Spinal cord (tissue), 9 donors: ENCODE measurements at regions not wholly inside any gene's neighbourhood (a gene's known extent, or its start where the extent isn't known, plus 50 kb on each side); places are given as distances from the start of the nearest gene placed in this dataset.

Experiments used
- DNase-seq, 6 donors: peaks; one replicate each; pipeline versions ENCODE4 v3.0.0 to v3.0.0-alpha.2; 2013 to 2015; ENCODE audit warnings: low spot score in 6 of 6, low read depth in 4 of 6
- H3K27ac ChIP-seq: one replicate; pipeline ENCODE4 v1.5.1; 2013; ENCODE audit warnings: low read depth, low read length, control low read depth
- H3K27me3 ChIP-seq: one replicate; pipeline ENCODE4 v1.6.1; 2013; ENCODE audit warnings: low read length; ENCODE audit not compliant: control insufficient read depth, insufficient read depth
- H3K36me3 ChIP-seq: one replicate; pipeline ENCODE4 v1.6.1; 2013; ENCODE audit warnings: low read length; ENCODE audit not compliant: control insufficient read depth, insufficient read depth
- H3K4me1 ChIP-seq: one replicate; pipeline ENCODE4 v1.6.1; 2013; ENCODE audit warnings: low read length; ENCODE audit not compliant: control insufficient read depth, insufficient read depth
- H3K4me3 ChIP-seq: one replicate; pipeline ENCODE4 v1.5.1; 2013; ENCODE audit warnings: low read depth, low read length, control low read depth
- H3K9me3 ChIP-seq: one replicate; pipeline ENCODE4 v1.6.1; 2013; ENCODE audit warnings: low read length; ENCODE audit not compliant: control insufficient read depth, insufficient read depth
- WGBS: methylation state at CpG from one replicate; pipeline ENCODE4 v1.1.5; 2013; ENCODE audit warnings: missing lambda C conversion rate; ENCODE audit not compliant: insufficient coverage; 5-methylcytosine and 5-hydroxymethylcytosine counted together
- donor health status: healthy.

DNA sequence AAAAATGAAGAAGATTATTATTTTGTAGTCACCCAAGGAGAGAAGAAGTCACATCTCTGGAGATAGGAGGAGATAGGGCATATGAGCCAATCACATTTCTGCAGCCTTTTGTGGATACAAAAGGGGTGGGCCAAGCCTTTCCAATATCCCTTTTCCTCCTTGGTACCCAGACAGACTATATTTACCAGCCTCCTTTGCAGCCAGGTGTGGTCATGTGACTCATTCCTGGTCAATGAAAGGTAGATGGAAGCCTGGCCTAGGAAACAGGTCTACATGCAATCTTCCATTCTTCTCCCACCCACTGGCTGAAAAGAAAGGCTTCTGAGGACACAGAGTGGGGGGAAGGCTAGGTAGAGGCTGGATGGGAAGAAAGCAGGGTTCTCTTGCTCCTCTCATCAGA lies 58.1 kb upstream of the ERG start:
- Histone ChIP-seq H3K27ac (no peak overlapping the region), H3K4me3 (no peak overlapping the region), H3K4me1 (no peaks in the 10 kb centered on the region), H3K36me3 (no peaks in the 10 kb centered on the region), H3K9me3 (no peaks in the 10 kb centered on the region), H3K27me3 (no peaks in the 10 kb centered on the region)
- no peak for DNase-seq

DNA sequence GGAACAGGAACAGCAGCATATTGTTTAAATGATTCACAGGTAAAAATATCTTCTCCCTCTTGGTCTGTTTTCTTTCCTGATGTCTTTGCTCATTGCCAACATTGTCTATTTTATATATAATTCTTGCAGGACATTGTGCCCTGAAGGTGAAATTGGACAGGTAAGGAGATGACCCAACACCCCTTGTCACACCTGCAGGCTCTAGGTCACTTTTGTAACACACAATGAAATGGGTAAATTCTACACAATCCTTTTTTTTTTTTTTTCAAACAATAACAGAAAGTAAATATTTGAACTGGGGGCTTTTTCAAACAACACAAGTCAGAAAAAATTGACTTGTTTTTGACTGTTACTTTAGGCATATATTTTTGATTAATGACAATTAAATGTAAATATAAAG lies 62.9 kb upstream of the ERG start:
- no peaks in the 10 kb centered on the region for H3K27me3 ChIP-seq
- no peak overlapping the region for H3K4me3 ChIP-seq
- no peaks in the 10 kb centered on the region for H3K9me3 ChIP-seq
- no peak for DNase-seq
- no peak overlapping the region for H3K27ac ChIP-seq
- no peaks in the 10 kb centered on the region for H3K36me3 ChIP-seq
- H3K4me1 ChIP-seq, result no peaks in the 10 kb centered on the region

DNA sequence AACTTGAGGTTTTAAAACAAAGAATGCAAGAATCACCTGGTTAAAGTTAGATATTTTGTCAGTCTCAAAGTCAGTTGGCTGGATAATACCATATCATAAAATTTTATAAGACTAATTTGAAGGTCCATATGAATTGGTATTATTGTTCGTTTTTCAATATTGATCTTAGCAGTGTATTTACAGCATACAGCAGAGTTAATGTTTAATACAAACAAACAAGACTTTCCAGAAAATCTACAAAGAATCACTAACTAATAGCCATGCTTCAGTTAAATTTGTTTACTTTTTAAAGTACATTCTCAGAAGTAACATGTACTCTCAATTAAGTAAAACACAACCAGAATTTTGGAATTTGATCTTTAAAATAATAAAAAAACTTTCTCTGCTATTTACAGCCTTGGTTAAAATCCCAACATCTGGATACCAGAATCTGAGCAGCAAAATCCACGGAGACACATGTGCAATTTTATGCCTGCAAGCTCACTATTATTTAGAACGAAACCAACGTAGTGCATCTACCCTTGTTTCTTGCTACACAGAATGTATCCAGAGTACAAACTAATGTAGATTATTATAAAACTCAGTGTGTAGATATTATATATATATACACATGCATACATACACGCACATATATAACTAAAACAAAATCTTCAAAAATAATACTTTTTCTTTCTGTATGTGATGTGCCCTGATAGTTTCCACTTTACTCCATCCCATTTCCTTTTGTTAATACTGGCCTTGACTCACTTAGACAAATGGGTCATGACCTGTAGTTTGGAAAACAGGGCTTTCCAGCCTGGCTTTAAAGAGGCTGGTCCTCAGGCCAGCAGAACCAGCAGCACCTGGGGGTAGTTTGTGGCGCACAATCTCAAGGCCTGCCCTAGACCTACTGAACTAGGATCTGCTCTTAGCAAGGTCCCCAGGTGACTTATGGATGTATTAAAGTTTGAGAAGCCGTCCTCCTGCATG lies 63.6 kb upstream of the ERG start:
- H3K9me3 ChIP-seq, result no peaks in the 10 kb centered on the region
- H3K27ac ChIP-seq, result no peak overlapping the region
- no peak for DNase-seq
- WGBS, result 100% methylated on average over 1 of the region's 7 CpGs
- no peaks in the 10 kb centered on the region for H3K36me3 ChIP-seq
- no peak overlapping the region for H3K4me3 ChIP-seq
- H3K4me1 ChIP-seq, result peaks cover 1% of the 10 kb centered on the region
- H3K27me3 ChIP-seq, result no peaks in the 10 kb centered on the region

DNA sequence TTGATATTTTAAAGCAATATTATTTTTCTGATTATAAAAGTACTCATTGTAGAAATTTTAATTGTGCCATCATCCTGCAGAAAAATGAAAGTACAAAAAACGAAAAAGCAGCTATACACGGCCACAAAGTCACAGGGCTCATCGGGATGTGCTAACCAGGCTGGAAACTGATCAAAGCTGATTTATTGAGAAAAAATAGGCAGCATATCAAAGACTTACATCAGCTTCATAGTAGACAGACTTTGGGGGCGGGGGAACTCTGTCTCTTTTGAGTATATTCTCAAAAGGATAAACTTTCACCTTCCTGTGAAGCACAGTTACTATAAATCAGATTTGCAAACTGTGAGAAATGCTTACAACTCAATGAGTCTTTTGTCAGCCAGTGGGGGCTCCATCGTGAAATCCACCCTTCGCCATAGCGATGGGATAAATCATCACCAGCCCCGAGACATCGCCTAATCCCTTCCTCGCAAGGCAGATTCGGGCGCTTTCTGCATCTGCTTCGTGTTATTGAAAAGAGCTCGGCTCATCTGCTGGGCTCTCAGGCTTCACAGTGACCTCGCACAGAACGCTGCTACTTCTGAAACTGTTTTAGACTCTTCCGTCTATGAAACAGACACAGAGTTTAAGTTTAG lies 69.2 kb upstream of the ERG start:
- H3K4me1 ChIP-seq, result peaks cover 4% of the 10 kb centered on the region
- peaks cover 5% of the 10 kb centered on the region for H3K27me3 ChIP-seq
- peak overlapping the region; percentile 35 for H3K27ac ChIP-seq
- H3K9me3 ChIP-seq, result no peaks in the 10 kb centered on the region
- DNase-seq, result peak in 4 of 6 donors; percentile 8 to 69 (median 32)
- H3K36me3 ChIP-seq, result no peaks in the 10 kb centered on the region
- peak overlapping the region; percentile 3 for H3K4me3 ChIP-seq
- 7% methylated on average over 12 of the region's 17 CpGs for WGBS

DNA sequence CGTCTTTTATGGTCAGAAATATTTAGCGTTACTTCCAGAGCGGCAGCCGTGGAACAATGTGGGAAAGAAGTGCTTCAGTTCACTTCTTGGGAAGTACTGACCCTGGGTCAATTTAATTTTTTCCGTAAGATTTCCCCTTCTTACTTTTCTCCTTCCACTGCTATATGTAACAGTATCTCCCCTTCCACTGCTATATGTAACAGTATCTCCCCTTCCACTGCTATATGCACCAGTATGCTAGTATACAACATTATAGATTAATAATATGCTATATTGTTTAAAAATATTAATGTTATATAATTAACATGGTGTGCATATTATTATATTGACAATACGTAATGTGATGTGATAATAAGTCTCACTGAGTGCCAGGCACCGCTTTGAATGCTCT lies 69.7 kb upstream of the ERG start:
- WGBS, result no CpG with 5 or more reads among the region's 7 CpGs
- no peak for DNase-seq
- Histone ChIP-seq H3K36me3 (no peaks in the 10 kb centered on the region), H3K4me3 (peak overlapping the region; percentile 3), H3K9me3 (no peaks in the 10 kb centered on the region), H3K4me1 (peaks cover 4% of the 10 kb centered on the region), H3K27ac (peak overlapping the region; percentile 35), H3K27me3 (peaks cover 5% of the 10 kb centered on the region)

DNA sequence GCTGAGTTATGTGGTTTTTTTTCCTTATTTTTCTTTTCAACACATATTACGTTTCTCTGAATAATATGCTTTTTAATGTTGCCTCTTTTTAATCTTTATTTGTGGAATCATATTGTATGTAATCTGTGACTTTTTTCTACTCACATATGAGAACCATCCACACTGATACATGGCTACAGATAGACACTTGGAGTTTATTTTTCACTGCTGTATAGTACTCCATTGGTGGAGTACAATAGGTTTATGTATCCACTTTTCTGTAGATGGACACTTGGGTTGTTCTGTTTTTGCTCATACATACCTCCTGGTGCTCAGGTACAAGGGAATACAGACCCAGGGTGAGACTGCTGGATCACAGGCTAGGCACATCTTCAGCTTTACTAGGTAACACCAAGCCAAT lies 71.5 kb upstream of the ERG start:
- no peaks in the 10 kb centered on the region for H3K36me3 ChIP-seq
- peaks cover 5% of the 10 kb centered on the region for H3K27me3 ChIP-seq
- H3K4me3 ChIP-seq, result no peak overlapping the region
- no CpG with 5 or more reads among the region's 1 CpG for WGBS
- peaks cover 4% of the 10 kb centered on the region for H3K4me1 ChIP-seq
- no peak for DNase-seq
- H3K27ac ChIP-seq, result no peak overlapping the region
- H3K9me3 ChIP-seq, result no peaks in the 10 kb centered on the region

DNA sequence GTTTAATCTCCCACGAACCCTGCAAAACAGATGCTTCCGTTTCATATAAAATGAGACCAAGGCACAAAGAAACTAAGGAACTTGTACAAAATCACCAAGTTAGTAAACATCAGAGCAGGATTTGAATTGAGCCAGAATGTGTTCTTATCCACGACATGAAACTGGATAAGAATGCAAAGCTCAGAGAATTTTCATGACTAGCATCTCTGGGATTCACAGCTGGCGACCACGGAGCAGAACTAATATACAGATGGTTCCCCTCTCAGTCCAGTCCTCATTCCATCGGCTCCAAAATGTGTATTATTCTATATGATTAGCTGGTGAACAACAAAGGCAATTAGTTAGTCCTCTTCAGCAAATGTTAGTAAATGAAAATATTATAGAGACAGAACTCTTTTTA lies 72.3 kb upstream of the ERG start:
- no peaks in the 10 kb centered on the region for H3K9me3 ChIP-seq
- WGBS, result 93% methylated on average over 2 of the region's 6 CpGs
- no peak for DNase-seq
- H3K27ac ChIP-seq, result no peak overlapping the region
- H3K4me3 ChIP-seq, result no peak overlapping the region
- H3K27me3 ChIP-seq, result peaks cover 5% of the 10 kb centered on the region
- H3K4me1 ChIP-seq, result peaks cover 4% of the 10 kb centered on the region
- H3K36me3 ChIP-seq, result no peaks in the 10 kb centered on the region

DNA sequence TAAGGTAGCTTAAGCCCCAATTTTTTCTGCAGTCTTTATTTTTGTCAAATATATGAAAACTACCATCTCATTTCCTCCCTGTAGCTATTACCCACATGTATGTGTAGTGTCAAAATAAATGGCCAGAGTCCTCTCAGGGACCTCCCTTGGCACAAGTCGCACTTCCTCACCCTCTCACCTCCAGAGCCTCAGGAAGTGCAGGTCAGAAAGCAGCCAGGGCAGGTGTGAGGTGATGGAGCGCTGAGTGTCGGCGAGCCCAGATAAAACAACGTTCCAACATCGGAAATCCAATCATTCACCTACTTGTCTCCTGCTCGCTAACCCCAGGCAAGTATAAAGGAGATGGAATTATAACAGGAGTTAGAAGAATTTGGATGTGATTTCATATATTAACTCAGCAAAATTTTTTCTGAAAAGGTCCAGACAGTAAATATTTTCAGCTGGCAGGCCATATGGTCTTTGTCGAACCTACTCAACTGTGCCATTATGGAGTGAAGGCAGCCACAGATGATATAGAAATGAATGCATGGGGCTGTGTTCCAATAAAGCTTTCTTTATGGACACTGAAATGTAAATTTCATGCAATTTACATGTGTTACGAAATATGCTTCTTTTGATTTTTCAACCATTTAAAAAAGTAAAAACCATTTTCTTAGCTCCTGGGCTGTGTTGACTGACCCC lies 76.8 kb upstream of the ERG start:
- Histone ChIP-seq H3K27me3 (no peaks in the 10 kb centered on the region), H3K4me1 (peaks cover 6% of the 10 kb centered on the region), H3K36me3 (no peaks in the 10 kb centered on the region), H3K4me3 (no peak overlapping the region), H3K27ac (no peak overlapping the region), H3K9me3 (no peaks in the 10 kb centered on the region)
- DNase-seq, result peak in 1 of 6 donors; percentile 68
- 100% methylated on average over 2 of the region's 9 CpGs for WGBS

DNA sequence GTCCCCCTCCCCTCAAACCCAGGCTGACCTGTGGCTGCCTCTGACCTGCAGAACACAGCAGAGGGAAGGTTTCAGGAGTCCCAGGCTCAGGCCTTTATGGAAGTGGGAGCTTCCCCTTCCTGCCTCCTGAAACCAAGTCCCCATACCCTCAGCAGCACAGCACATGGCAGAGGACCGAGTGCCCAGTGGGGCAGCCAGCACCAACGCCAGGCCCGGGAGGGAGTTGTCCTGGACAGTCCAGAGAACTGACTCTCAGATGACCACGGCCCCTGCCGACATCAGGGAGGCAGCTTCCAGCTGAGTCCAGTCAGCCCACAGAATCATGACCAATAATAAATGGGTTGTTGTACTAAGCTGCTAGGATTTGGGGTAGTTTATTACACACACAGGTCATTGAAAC lies 79.6 kb upstream of the ERG start:
- Histone ChIP-seq H3K4me3 (no peak overlapping the region), H3K9me3 (no peaks in the 10 kb centered on the region), H3K27me3 (no peaks in the 10 kb centered on the region), H3K4me1 (peaks cover 6% of the 10 kb centered on the region), H3K27ac (no peak overlapping the region), H3K36me3 (no peaks in the 10 kb centered on the region)
- WGBS, result 90% methylated on average over 2 of the region's 5 CpGs
- no peak for DNase-seq
